Mucosa of descending colon (tissue), 3 donors: ENCODE measurements at regions not wholly inside any gene's neighbourhood (a gene's known extent, or its start where the extent isn't known, plus 50 kb on each side); places are given as distances from the start of the nearest gene placed in this dataset.

Source experiments
- ATAC-seq: fragments of 200-7000 bp; cut with Tn5 transposase; one replicate; pipeline ENCODE4 v1.9.1; 2020; ENCODE audit warnings: mild to moderate bottlenecking, moderate library complexity
- DNase-seq, 3 donors: peaks; one replicate each; pipeline ENCODE4 v3.0.0-alpha.2; 2020
- H3K36me3 ChIP-seq: fragments of 200-600 bp; one replicate; pipeline ENCODE4 v1.8.0; 2021; ENCODE audit warnings: low read depth, mild to moderate bottlenecking
- H3K4me1 ChIP-seq: fragments of 200-600 bp; one replicate; pipeline ENCODE4 v1.8.0; 2021; ENCODE audit warnings: low read depth, mild to moderate bottlenecking
- H3K4me3 ChIP-seq: fragments of 200-600 bp; one replicate; pipeline ENCODE4 v1.8.0; 2021; ENCODE audit warnings: mild to moderate bottlenecking
- H3K9me3 ChIP-seq: fragments of 200-600 bp; one replicate; pipeline ENCODE4 v1.8.0; 2021; ENCODE audit warnings: mild to moderate bottlenecking
- intact Hi-C, 2 donors: fragments of 100-400 bp; cut with DNase I in 1 of 2; cut with micrococcal nuclease in 1 of 2; formaldehyde crosslinking; loops; one replicate each; pipeline versions ENCODE4 v1.11.0 to v1.11.1; 2022; cut with DNase I, micrococcal nuclease
- TF ChIP-seq, protein P1 (sequence below): fragments of 200-600 bp; IDR thresholded peaks from one replicate; pipeline ENCODE4 v1.8.0; 2022; ENCODE audit warnings: antibody characterized with exemption, mild to moderate bottlenecking
- donor health status: DM: no; HTN: no; CAD: no; lungs with moderate emphysema.
- donor health status: DM: no; HTN: no; CAD: no.
- donor health status: DM: no; HTN: yes; CAD: no.

DNA sequence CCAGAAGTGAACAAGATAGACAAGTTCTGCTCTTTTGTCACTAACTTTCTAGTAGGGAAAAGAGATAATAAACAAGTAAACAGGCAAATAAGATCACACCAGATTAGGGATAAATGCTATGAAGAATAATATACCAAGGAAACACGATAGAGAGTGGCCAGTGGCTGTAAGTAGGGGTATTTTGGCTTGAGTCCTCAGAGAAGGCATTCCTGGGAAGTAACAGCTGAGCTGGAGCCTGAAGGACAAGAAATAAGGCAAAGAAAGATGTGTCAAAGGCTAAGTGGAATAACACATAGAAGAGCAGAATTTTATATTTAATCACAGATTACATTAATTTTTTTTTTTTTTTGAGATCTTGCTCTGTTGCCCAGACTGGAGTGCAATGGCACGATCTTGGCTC lies 366.2 kb downstream of the ZIC1 start:
- Histone ChIP-seq H3K4me3 (no peak overlapping the region), H3K9me3 (no peaks in the 10 kb centered on the region), H3K4me1 (no peaks in the 10 kb centered on the region), H3K36me3 (no peaks in the 10 kb centered on the region)
- no peak for DNase-seq
- intact Hi-C loops, result no loop called here
- no peak for ATAC-seq
- TF ChIP-seq, protein P1, sequence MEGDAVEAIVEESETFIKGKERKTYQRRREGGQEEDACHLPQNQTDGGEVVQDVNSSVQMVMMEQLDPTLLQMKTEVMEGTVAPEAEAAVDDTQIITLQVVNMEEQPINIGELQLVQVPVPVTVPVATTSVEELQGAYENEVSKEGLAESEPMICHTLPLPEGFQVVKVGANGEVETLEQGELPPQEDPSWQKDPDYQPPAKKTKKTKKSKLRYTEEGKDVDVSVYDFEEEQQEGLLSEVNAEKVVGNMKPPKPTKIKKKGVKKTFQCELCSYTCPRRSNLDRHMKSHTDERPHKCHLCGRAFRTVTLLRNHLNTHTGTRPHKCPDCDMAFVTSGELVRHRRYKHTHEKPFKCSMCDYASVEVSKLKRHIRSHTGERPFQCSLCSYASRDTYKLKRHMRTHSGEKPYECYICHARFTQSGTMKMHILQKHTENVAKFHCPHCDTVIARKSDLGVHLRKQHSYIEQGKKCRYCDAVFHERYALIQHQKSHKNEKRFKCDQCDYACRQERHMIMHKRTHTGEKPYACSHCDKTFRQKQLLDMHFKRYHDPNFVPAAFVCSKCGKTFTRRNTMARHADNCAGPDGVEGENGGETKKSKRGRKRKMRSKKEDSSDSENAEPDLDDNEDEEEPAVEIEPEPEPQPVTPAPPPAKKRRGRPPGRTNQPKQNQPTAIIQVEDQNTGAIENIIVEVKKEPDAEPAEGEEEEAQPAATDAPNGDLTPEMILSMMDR, result no peak

DNA sequence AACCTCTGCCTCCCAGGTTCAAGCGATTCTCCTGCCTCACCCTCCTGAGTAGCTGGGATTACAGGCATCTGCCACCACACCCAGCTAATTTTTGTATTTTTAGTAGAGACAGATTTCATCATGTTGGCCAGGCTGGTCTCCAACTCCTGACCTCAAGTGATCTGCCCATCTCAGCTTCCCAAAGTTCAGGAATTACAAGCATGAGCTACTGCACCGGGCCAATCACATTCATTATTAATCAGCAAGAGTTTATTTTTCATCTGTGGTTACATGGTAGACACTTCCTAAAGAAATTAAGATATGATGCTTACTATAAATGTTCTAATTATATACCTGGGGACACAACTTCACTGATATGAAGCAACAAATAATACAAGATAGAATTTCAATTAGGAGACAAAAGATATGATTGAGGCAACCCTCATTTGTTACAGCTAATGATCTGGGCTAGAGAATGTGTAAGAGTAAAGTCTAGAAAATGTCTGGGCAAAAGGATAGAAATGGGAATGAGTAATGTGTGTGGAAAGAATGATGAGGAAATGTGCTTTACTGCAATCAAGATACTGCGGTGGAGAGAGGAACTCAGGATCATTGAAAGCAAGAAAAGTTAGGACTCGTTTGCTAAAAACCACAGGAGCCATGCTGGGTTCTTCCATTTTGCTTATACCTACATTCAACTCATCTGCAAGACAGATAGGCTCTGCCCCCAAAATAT lies 366.8 kb downstream of the ZIC1 start:
- TF ChIP-seq, protein P1, result no peak
- Histone ChIP-seq H3K9me3 (no peaks in the 10 kb centered on the region), H3K36me3 (no peaks in the 10 kb centered on the region), H3K4me1 (no peaks in the 10 kb centered on the region), H3K4me3 (no peak overlapping the region)
- intact Hi-C loops, result no loop called here
- no peak for ATAC-seq
- DNase-seq, result no peak

DNA sequence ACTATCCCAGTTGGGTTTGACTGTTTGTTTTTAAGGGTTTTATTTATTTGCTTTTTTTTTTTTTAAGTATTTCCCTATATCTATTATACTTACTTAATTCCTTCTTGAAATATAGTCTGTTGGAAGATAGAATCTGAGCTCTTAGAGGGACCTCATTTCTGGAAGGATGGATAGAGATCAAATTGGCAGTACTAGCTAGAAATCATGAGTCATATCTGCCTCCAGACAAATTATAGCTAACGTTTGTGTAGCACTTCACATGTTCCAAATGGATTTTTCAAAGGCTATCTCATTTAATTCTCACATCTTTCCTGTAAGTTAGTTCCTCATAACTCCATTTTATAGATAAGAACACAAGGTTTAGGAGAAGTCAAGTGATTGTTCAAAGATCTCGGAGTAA lies 384.7 kb downstream of the ZIC1 start:
- intact Hi-C loops, result no loop called here
- Histone ChIP-seq H3K4me1 (no peaks in the 10 kb centered on the region), H3K4me3 (no peak overlapping the region), H3K36me3 (no peaks in the 10 kb centered on the region), H3K9me3 (no peaks in the 10 kb centered on the region)
- TF ChIP-seq, protein P1, result no peak
- DNase-seq (no peak), ATAC-seq (no peak)

DNA sequence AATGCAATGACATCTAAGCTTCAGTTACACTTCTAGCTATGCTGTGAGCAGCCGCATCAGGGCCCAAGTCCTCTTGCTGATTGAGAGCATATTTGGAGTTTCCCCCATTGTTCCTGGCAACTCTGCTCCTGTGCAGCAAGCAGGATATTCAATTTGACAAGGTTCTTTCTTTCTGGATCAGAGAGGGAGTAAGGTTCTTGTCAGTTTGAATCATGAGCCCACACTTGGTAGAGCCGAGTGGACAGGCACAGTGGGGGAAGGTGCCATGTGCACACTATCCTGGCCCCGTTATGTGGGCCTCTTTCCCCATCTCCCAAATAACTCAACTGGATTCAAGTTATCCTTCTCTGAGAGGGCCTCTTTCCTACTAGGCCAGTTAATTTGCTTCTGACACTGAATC lies 385.4 kb downstream of the ZIC1 start:
- Histone ChIP-seq H3K9me3 (no peaks in the 10 kb centered on the region), H3K4me1 (no peaks in the 10 kb centered on the region), H3K4me3 (no peak overlapping the region), H3K36me3 (no peaks in the 10 kb centered on the region)
- intact Hi-C loops, result no loop called here
- no peak for ATAC-seq
- TF ChIP-seq, protein P1, result no peak
- no peak for DNase-seq

DNA sequence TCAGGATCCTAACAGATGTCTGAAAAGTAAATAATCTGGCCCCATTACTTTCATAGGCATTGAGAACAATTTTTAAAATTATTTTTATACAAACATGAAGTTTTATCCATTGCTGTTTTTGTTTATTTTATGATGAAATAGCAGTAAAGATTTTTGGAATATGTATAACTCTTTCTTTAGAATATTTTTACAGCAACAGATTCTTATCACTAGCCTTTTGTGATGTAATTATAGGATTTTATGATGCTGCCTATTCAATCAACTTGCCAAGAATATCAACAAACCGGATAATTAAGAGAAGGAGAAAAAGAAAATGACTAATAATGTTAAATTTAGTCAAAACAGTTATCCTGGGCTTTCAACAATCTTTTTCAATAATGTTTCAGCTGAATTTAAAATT lies 386.3 kb downstream of the ZIC1 start:
- ATAC-seq (no peak), DNase-seq (no peak)
- H3K9me3 ChIP-seq, result no peaks in the 10 kb centered on the region
- no peaks in the 10 kb centered on the region for H3K4me1 ChIP-seq
- intact Hi-C loops, result no loop called here
- no peak overlapping the region for H3K4me3 ChIP-seq
- no peaks in the 10 kb centered on the region for H3K36me3 ChIP-seq
- TF ChIP-seq, protein P1, result no peak

DNA sequence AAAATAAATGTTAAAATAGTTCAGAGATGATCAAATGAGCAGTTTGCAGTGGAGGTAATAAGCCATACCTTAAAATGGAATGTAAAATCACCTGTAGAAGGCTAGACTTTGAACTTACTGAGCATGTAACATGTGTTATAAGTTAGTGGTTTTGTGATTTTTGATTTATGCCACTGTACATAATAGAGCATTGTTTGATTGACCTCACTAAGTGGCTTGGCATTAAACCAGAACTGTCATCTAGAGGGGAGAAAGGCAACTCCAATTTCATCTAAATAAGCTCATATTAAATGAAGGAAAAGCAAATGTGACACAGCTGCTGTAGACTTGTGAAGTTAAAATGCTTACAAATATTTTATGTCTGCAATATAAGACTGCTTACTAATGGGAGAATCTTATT lies 387.9 kb downstream of the ZIC1 start:
- Histone ChIP-seq H3K4me1 (no peaks in the 10 kb centered on the region), H3K4me3 (no peak overlapping the region), H3K9me3 (no peaks in the 10 kb centered on the region), H3K36me3 (no peaks in the 10 kb centered on the region)
- ATAC-seq, result no peak
- intact Hi-C loops, result no loop called here
- TF ChIP-seq, protein P1, result no peak
- no peak for DNase-seq
